ENCODE measurements at regions not wholly inside any gene's neighbourhood (a gene's known extent, or its start where the extent isn't known, plus 50 kb on each side); places are given as distances from the start of the nearest gene placed in this dataset.

DNA sequence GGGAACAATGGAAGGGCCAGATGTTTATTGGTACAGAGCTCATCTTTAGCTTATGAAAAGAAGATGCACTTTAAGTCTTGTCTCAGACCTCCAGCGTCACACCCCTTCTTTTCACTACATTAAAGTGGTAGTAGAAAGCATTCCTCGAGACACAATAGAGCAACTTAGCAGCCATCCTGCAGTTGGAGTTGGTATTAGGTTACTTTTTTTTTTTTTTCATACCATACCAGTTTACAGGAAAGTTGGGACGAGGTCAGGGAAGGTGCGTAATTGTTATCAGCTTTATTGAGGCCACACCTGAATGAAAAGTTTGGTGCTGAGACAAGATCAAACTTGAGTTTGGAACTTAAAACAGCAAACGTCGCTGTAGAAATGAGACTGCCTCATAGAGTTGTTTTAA lies 203.8 kb downstream of the SOX2 start:
- H3F3A ChIP-seq (replicated peaks; ENCODE audit: insufficient read depth) = no peaks in the 10 kb centered on the region
- WGBS (ENCODE audit: low lambda C conversion rate) = 44% methylated on average over 6 of the region's 6 CpGs
- H2AFZ ChIP-seq (ENCODE audit: low read depth) = no peak overlapping the region
- H3K9me3 ChIP-seq = no peaks in the 10 kb centered on the region
- no peak overlapping the region for H3K4me2 ChIP-seq
- H3K4me1 ChIP-seq (ENCODE audit: control insufficient read depth in 1 of 2, insufficient read depth in 2 of 2, low read depth in 1 of 2, low read length in 1 of 2) = peaks cover 3 to 15% of the 10 kb centered on the region in 2 experiments; a peak in 2 of 4 replicates
- H3K4me3 ChIP-seq (ENCODE audit: low read depth in 2 of 2, low read length in 1 of 2) = no peak overlapping the region
- CTCF ChIA-PET = interaction anchor here (2.1 kb wide), 1 partner anchor 207 kb away, joined by 6 read pairs; no protein-coding TSS in a partner anchor
- no peaks in the 10 kb centered on the region for H3K27me3 ChIP-seq (ENCODE audit: insufficient read depth)
- POLR2A ChIA-PET = no interaction called here
- no peak for DNase-seq
- TF ChIP-seq SIN3A (IDR thresholded peaks at IDR 0.05; ENCODE audit: borderline replicate concordance, low read depth, low read length) = no peak
- no peak for TF ChIP-seq RAD21 (IDR thresholded peaks at IDR 0.05; ENCODE audit: low read length)
- no peak for TF ChIP-seq RXRA (IDR thresholded peaks at IDR 0.05; ENCODE audit: borderline replicate concordance, low read depth)
- no peak for TF ChIP-seq NFIC (IDR thresholded peaks at IDR 0.05; ENCODE audit: borderline replicate concordance)
- no peak for TF ChIP-seq POLR2AphosphoS5 (IDR thresholded peaks at IDR 0.05; ENCODE audit: low read depth, low read length)
- TF ChIP-seq SMC3 (IDR thresholded peaks at IDR 0.05; ENCODE audit: low read depth, low read length) = no peak
- TF ChIP-seq TCF12 (IDR thresholded peaks at IDR 0.05) = no peak
- TF ChIP-seq TEAD4 (IDR thresholded peaks at IDR 0.05; ENCODE audit: borderline replicate concordance, insufficient read depth) = no peak
- TF ChIP-seq, protein P1, sequence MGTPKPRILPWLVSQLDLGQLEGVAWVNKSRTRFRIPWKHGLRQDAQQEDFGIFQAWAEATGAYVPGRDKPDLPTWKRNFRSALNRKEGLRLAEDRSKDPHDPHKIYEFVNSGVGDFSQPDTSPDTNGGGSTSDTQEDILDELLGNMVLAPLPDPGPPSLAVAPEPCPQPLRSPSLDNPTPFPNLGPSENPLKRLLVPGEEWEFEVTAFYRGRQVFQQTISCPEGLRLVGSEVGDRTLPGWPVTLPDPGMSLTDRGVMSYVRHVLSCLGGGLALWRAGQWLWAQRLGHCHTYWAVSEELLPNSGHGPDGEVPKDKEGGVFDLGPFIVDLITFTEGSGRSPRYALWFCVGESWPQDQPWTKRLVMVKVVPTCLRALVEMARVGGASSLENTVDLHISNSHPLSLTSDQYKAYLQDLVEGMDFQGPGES (IDR thresholded peaks at IDR 0.05; ENCODE audit: low read depth, low read length) = no peak
- no peak for TF ChIP-seq FOXJ3 (CRISPR knock-in tag; IDR thresholded peaks at IDR 0.05)
- TF ChIP-seq MEF2A (IDR thresholded peaks at IDR 0.05; ENCODE audit: borderline replicate concordance, low read depth) = no peak
- H3K9ac ChIP-seq = no peak overlapping the region
- H3K36me3 ChIP-seq (replicated peaks in 1 of 2; ENCODE audit: control insufficient read depth in 1 of 2, insufficient read depth in 2 of 2, low read length in 1 of 2) = no peaks in the 10 kb centered on the region
- H3K79me2 ChIP-seq (ENCODE audit: insufficient read depth) = no peaks in the 10 kb centered on the region
- no peaks in the 10 kb centered on the region for H4K20me1 ChIP-seq (ENCODE audit: insufficient read depth)
- no peak overlapping the region for H3K27ac ChIP-seq (ENCODE audit: low read depth in 2 of 2, low read length in 1 of 2)
- no peaks in the 10 kb centered on the region for H3K9me2 ChIP-seq

DNA sequence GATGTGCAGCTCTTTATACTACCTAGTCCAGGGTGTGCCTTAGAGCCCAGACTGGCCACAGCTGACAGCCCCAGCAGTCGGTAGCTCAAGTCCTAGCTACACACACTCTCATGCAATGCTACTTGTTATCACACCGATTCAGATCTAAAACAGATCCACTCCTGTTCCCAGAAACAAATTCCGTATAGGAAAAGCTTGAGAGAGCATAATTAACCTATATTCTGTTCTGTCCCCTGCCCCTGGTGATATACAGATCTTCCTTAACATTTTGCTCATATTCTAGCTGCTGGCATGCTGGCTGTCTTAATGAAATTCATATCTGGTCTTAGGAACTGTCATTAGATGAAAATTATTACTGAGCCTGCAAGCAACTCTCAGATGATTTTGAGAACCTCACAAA lies 204.3 kb downstream of the SOX2 start:
- Histone ChIP-seq H3F3A (replicated peaks; ENCODE audit: insufficient read depth) (no peaks in the 10 kb centered on the region), H3K27ac (ENCODE audit: low read depth in 2 of 2, low read length in 1 of 2) (no peak overlapping the region), H3K79me2 (ENCODE audit: insufficient read depth) (no peaks in the 10 kb centered on the region), H3K4me1 (ENCODE audit: control insufficient read depth in 1 of 2, insufficient read depth in 2 of 2, low read depth in 1 of 2, low read length in 1 of 2) (peaks cover 3 to 15% of the 10 kb centered on the region in 2 experiments; a peak in 2 of 4 replicates), H3K9me3 (no peaks in the 10 kb centered on the region), H3K4me2 (no peak overlapping the region), H3K9ac (no peak overlapping the region), H3K36me3 (replicated peaks in 1 of 2; ENCODE audit: control insufficient read depth in 1 of 2, insufficient read depth in 2 of 2, low read length in 1 of 2) (no peaks in the 10 kb centered on the region), H3K9me2 (no peaks in the 10 kb centered on the region), H3K27me3 (ENCODE audit: insufficient read depth) (no peaks in the 10 kb centered on the region), H4K20me1 (ENCODE audit: insufficient read depth) (no peaks in the 10 kb centered on the region), H2AFZ (ENCODE audit: low read depth) (no peak overlapping the region), H3K4me3 (ENCODE audit: low read depth in 2 of 2, low read length in 1 of 2) (no peak overlapping the region)
- CTCF ChIA-PET = interaction anchor here (2.1 to 2.2 kb wide), 2 partner anchors 15 to 207 kb away, joined by 6 to 7 read pairs; no protein-coding TSS in a partner anchor
- POLR2A ChIA-PET = no interaction called here
- DNase-seq = peak; percentile 59
- 26% methylated on average over 3 of the region's 3 CpGs for WGBS (ENCODE audit: low lambda C conversion rate)
- TF ChIP-seq MEF2A (IDR thresholded peaks at IDR 0.05; ENCODE audit: borderline replicate concordance, low read depth) = no peak
- TF ChIP-seq, protein P2, sequence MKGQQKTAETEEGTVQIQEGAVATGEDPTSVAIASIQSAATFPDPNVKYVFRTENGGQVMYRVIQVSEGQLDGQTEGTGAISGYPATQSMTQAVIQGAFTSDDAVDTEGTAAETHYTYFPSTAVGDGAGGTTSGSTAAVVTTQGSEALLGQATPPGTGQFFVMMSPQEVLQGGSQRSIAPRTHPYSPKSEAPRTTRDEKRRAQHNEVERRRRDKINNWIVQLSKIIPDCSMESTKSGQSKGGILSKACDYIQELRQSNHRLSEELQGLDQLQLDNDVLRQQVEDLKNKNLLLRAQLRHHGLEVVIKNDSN (IDR thresholded peaks at IDR 0.05; ENCODE audit: borderline replicate concordance, low read depth) = no peak
- TF ChIP-seq, protein P3, sequence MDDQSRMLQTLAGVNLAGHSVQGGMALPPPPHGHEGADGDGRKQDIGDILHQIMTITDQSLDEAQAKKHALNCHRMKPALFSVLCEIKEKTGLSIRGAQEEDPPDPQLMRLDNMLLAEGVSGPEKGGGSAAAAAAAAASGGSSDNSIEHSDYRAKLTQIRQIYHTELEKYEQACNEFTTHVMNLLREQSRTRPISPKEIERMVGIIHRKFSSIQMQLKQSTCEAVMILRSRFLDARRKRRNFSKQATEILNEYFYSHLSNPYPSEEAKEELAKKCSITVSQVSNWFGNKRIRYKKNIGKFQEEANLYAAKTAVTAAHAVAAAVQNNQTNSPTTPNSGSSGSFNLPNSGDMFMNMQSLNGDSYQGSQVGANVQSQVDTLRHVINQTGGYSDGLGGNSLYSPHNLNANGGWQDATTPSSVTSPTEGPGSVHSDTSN (IDR thresholded peaks at IDR 0.05) = no peak
- no peak for TF ChIP-seq TAF1 (IDR thresholded peaks at IDR 0.05; ENCODE audit: borderline replicate concordance, low read depth, low read length)
- TF ChIP-seq, protein P4, sequence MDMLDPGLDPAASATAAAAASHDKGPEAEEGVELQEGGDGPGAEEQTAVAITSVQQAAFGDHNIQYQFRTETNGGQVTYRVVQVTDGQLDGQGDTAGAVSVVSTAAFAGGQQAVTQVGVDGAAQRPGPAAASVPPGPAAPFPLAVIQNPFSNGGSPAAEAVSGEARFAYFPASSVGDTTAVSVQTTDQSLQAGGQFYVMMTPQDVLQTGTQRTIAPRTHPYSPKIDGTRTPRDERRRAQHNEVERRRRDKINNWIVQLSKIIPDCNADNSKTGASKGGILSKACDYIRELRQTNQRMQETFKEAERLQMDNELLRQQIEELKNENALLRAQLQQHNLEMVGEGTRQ (IDR thresholded peaks at IDR 0.05; ENCODE audit: borderline replicate concordance, low read depth, low read length) = no peak
- TF ChIP-seq TCF12 (IDR thresholded peaks at IDR 0.05) = no peak
- TF ChIP-seq, protein P5, sequence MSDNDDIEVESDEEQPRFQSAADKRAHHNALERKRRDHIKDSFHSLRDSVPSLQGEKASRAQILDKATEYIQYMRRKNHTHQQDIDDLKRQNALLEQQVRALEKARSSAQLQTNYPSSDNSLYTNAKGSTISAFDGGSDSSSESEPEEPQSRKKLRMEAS (IDR thresholded peaks at IDR 0.05; ENCODE audit: low read depth) = no peak
- TF ChIP-seq, protein P6, sequence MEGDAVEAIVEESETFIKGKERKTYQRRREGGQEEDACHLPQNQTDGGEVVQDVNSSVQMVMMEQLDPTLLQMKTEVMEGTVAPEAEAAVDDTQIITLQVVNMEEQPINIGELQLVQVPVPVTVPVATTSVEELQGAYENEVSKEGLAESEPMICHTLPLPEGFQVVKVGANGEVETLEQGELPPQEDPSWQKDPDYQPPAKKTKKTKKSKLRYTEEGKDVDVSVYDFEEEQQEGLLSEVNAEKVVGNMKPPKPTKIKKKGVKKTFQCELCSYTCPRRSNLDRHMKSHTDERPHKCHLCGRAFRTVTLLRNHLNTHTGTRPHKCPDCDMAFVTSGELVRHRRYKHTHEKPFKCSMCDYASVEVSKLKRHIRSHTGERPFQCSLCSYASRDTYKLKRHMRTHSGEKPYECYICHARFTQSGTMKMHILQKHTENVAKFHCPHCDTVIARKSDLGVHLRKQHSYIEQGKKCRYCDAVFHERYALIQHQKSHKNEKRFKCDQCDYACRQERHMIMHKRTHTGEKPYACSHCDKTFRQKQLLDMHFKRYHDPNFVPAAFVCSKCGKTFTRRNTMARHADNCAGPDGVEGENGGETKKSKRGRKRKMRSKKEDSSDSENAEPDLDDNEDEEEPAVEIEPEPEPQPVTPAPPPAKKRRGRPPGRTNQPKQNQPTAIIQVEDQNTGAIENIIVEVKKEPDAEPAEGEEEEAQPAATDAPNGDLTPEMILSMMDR (IDR thresholded peaks at IDR 0.05) = no peak
- TF ChIP-seq SMC3 (IDR thresholded peaks at IDR 0.05; ENCODE audit: low read depth, low read length) = no peak
- no peak for TF ChIP-seq YY1 (IDR thresholded peaks at IDR 0.05; ENCODE audit: low read depth)
- TF ChIP-seq FOXM1 (IDR thresholded peaks at IDR 0.05; ENCODE audit: low read depth) = no peak
- TF ChIP-seq RAD21 (IDR thresholded peaks at IDR 0.05; ENCODE audit: low read length) = no peak
- no peak for TF ChIP-seq RFX5 (IDR thresholded peaks at IDR 0.05; ENCODE audit: low read length)
- no peak for TF ChIP-seq SIN3A (IDR thresholded peaks at IDR 0.05; ENCODE audit: borderline replicate concordance, low read depth, low read length)

Measured in SK-N-SH (cell line).